Activated CD4-positive, alpha-beta T cell treated with anti-CD3 and anti-CD28 coated beads, Interleukin-2, amount 50 U/mL, for 16 hours (primary cell): ENCODE measurements at regions not wholly inside any gene's neighbourhood (a gene's known extent, or its start where the extent isn't known, plus 50 kb on each side); places are given as distances from the start of the nearest gene placed in this dataset.

ENCODE experiments used
- DNase-seq: peaks from one replicate; pipeline ENCODE4 v3.0.0-alpha.2; 2020

GRCh38 chr5:27275345-27275744 lies 237.0 kb upstream of the CDH9 start:
- DNase-seq, result no peak

GRCh38 chr5:27269766-27270165 lies 231.4 kb upstream of the CDH9 start:
- no peak for DNase-seq

- no peak for DNase-seq
Measured at GRCh38 chr5:27267209-27267824, 228.9 kb upstream of the CDH9 start.

- no peak for DNase-seq
Measured at GRCh38 chr5:27266184-27266583, 227.8 kb upstream of the CDH9 start.

GRCh38 chr5:27257696-27258095 lies 219.3 kb upstream of the CDH9 start:
- no peak for DNase-seq

- no peak for DNase-seq
Measured at GRCh38 chr5:27252911-27253310, 214.5 kb upstream of the CDH9 start.

GRCh38 chr5:27242258-27242626 lies 203.9 kb upstream of the CDH9 start:
- DNase-seq, result no peak

- DNase-seq, result no peak
Measured at GRCh38 chr5:27241564-27242257, 203.3 kb upstream of the CDH9 start.

GRCh38 chr5:27240791-27241190 lies 202.4 kb upstream of the CDH9 start:
- no peak for DNase-seq

- no peak for DNase-seq
Measured at GRCh38 chr5:27234916-27235315, 196.5 kb upstream of the CDH9 start.

GRCh38 chr5:27221410-27221809 lies 183.0 kb upstream of the CDH9 start:
- DNase-seq, result no peak

- no peak for DNase-seq
Measured at GRCh38 chr5:27220752-27221151, 182.4 kb upstream of the CDH9 start.

- no peak for DNase-seq
Measured at GRCh38 chr5:27217977-27218376, 179.6 kb upstream of the CDH9 start.

GRCh38 chr5:27217155-27217956 lies 179.0 kb upstream of the CDH9 start:
- no peak for DNase-seq

- no peak for DNase-seq
Measured at GRCh38 chr5:27216367-27216950, 178.1 kb upstream of the CDH9 start.

GRCh38 chr5:27208051-27208450 lies 169.7 kb upstream of the CDH9 start:
- no peak for DNase-seq

GRCh38 chr5:27191786-27192510 lies 153.6 kb upstream of the CDH9 start:
- DNase-seq, result no peak

- DNase-seq, result no peak
Measured at GRCh38 chr5:27172693-27173092, 134.3 kb upstream of the CDH9 start.

- DNase-seq, result no peak
Measured at GRCh38 chr5:27171761-27172261, 133.4 kb upstream of the CDH9 start.

- no peak for DNase-seq
Measured at GRCh38 chr5:27158775-27159174, 120.4 kb upstream of the CDH9 start.

GRCh38 chr5:27158171-27158570 lies 119.8 kb upstream of the CDH9 start:
- no peak for DNase-seq

GRCh38 chr5:27144456-27144855 lies 106.1 kb upstream of the CDH9 start:
- DNase-seq, result no peak

GRCh38 chr5:27140831-27141230 lies 102.4 kb upstream of the CDH9 start:
- no peak for DNase-seq
